ENCODE measurements at regions not wholly inside any gene's neighbourhood (a gene's known extent, or its start where the extent isn't known, plus 50 kb on each side); places are given as distances from the start of the nearest gene placed in this dataset.
"Not testable (repeated sequence)": the region's sequence is repeated elsewhere in the genome, so short reads cannot be mapped to it uniquely, and the experiment has no call there.

GRCh38 chr3:140791368-140791767, 113.5 kb downstream of the TRIM42 start:
- Histone ChIP-seq H3K4me3 (ENCODE audit: low read length) (no peak overlapping the region), H3K79me2 (ENCODE audit: control insufficient read depth, low read length) (no peaks in the 10 kb centered on the region), H3F3A (ENCODE audit: control insufficient read depth, insufficient read depth) (no peaks in the 10 kb centered on the region), H3K27me3 (ENCODE audit: control insufficient read depth, low read length) (no peaks in the 10 kb centered on the region), H4K20me1 (ENCODE audit: control insufficient read depth, insufficient read depth, low read depth, low read length) (no peaks in the 10 kb centered on the region), H3K36me3 (ENCODE audit: control insufficient read depth, low read length) (no peaks in the 10 kb centered on the region), H3K4me1 (ENCODE audit: control insufficient read depth, low read length) (peaks cover 20% of the 10 kb centered on the region), H3K9me3 (ENCODE audit: control insufficient read depth, insufficient read depth, low read length) (peaks cover 8% of the 10 kb centered on the region; the same call in 1 of the 2 replicates), H3K4me2 (ENCODE audit: low read length) (no peak overlapping the region), H3K9me2 (replicated peaks; ENCODE audit: control insufficient read depth, low read length) (no peaks in the 10 kb centered on the region), H3K27ac (ENCODE audit: low read depth, low read length) (no peak overlapping the region)
- no peak for TF ChIP-seq EZH2phosphoT487 (IDR thresholded peaks at IDR 0.05; ENCODE audit: borderline replicate concordance, low read length)
- TF ChIP-seq, protein P1, sequence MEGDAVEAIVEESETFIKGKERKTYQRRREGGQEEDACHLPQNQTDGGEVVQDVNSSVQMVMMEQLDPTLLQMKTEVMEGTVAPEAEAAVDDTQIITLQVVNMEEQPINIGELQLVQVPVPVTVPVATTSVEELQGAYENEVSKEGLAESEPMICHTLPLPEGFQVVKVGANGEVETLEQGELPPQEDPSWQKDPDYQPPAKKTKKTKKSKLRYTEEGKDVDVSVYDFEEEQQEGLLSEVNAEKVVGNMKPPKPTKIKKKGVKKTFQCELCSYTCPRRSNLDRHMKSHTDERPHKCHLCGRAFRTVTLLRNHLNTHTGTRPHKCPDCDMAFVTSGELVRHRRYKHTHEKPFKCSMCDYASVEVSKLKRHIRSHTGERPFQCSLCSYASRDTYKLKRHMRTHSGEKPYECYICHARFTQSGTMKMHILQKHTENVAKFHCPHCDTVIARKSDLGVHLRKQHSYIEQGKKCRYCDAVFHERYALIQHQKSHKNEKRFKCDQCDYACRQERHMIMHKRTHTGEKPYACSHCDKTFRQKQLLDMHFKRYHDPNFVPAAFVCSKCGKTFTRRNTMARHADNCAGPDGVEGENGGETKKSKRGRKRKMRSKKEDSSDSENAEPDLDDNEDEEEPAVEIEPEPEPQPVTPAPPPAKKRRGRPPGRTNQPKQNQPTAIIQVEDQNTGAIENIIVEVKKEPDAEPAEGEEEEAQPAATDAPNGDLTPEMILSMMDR (IDR thresholded peaks at IDR 0.05; ENCODE audit: low read depth, low read length, poor library complexity, severe bottlenecking): no peak

DNA sequence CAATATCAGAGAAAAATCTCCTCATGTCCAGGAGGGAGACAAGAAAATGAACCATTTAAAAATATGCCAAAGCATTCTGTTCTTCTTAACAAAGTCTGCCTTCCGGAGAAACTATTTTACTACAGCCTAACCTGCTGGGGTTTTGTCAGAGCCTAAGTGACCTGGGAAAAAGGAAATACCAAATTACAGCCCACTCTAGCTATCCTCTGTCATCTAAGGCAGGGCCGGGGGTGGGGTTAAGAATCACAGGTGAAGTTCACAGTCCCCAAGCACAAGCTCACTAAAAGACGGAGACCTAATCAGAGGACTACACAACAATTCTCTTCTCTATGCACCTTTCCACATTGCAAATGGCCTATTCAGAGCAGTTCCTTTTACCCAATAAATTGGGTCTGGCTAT, 116.6 kb downstream of the TRIM42 start:
- Histone ChIP-seq H3K4me3 (ENCODE audit: low read length) (no peak overlapping the region), H4K20me1 (ENCODE audit: control insufficient read depth, insufficient read depth, low read depth, low read length) (no peaks in the 10 kb centered on the region), H3K27ac (ENCODE audit: low read depth, low read length) (no peak overlapping the region), H3K9me2 (replicated peaks; ENCODE audit: control insufficient read depth, low read length) (no peaks in the 10 kb centered on the region), H3K9me3 (ENCODE audit: control insufficient read depth, insufficient read depth, low read length) (peaks cover 8% of the 10 kb centered on the region; the same call in 1 of the 2 replicates), H3K4me2 (ENCODE audit: low read length) (no peak overlapping the region), H3K36me3 (ENCODE audit: control insufficient read depth, low read length) (no peaks in the 10 kb centered on the region), H3K4me1 (ENCODE audit: control insufficient read depth, low read length) (peaks cover 20% of the 10 kb centered on the region), H3K79me2 (ENCODE audit: control insufficient read depth, low read length) (no peaks in the 10 kb centered on the region), H3F3A (ENCODE audit: control insufficient read depth, insufficient read depth) (no peaks in the 10 kb centered on the region), H3K27me3 (ENCODE audit: control insufficient read depth, low read length) (no peaks in the 10 kb centered on the region)
- no peak for TF ChIP-seq EZH2phosphoT487 (IDR thresholded peaks at IDR 0.05; ENCODE audit: borderline replicate concordance, low read length)
- TF ChIP-seq, protein P1 (IDR thresholded peaks at IDR 0.05; ENCODE audit: low read depth, low read length, poor library complexity, severe bottlenecking): no peak

- H3K9me2 ChIP-seq (replicated peaks; ENCODE audit: control insufficient read depth, low read length); H3K36me3 ChIP-seq (ENCODE audit: control insufficient read depth, low read length); H3K4me1 ChIP-seq (ENCODE audit: control insufficient read depth, low read length); H3K4me3 ChIP-seq (ENCODE audit: low read length); H4K20me1 ChIP-seq (ENCODE audit: control insufficient read depth, insufficient read depth, low read depth, low read length); H3K27ac ChIP-seq (ENCODE audit: low read depth, low read length); H3F3A ChIP-seq (ENCODE audit: control insufficient read depth, insufficient read depth); H3K4me2 ChIP-seq (ENCODE audit: low read length); H3K79me2 ChIP-seq (ENCODE audit: control insufficient read depth, low read length); H3K27me3 ChIP-seq (ENCODE audit: control insufficient read depth, low read length): not testable (repeated sequence)
- peaks cover 11% of the 10 kb centered on the region for H3K9me3 ChIP-seq (ENCODE audit: control insufficient read depth, insufficient read depth, low read length)
Measured at GRCh38 chr3:140802898-140803297, 125.0 kb downstream of the TRIM42 start.

- Histone ChIP-seq H3K9me3 (ENCODE audit: control insufficient read depth, insufficient read depth, low read length) (peaks cover 7% of the 10 kb centered on the region), H3K36me3 (ENCODE audit: control insufficient read depth, low read length) (no peaks in the 10 kb centered on the region), H3K27me3 (ENCODE audit: control insufficient read depth, low read length) (no peaks in the 10 kb centered on the region), H3K9me2 (replicated peaks; ENCODE audit: control insufficient read depth, low read length) (no peaks in the 10 kb centered on the region), H3K79me2 (ENCODE audit: control insufficient read depth, low read length) (no peaks in the 10 kb centered on the region), H4K20me1 (ENCODE audit: control insufficient read depth, insufficient read depth, low read depth, low read length) (no peaks in the 10 kb centered on the region), H3K27ac (ENCODE audit: low read depth, low read length) (no peak overlapping the region), H3F3A (ENCODE audit: control insufficient read depth, insufficient read depth) (no peaks in the 10 kb centered on the region), H3K4me1 (ENCODE audit: control insufficient read depth, low read length) (peaks cover 17% of the 10 kb centered on the region), H3K4me3 (ENCODE audit: low read length) (0 out of 2 replicates have a peak overlapping the region, but pooled peaks have one; percentile 16), H3K4me2 (ENCODE audit: low read length) (peak overlapping the region; percentile 28)
- no peak for TF ChIP-seq EZH2phosphoT487 (IDR thresholded peaks at IDR 0.05; ENCODE audit: borderline replicate concordance, low read length)
- TF ChIP-seq, protein P1 (IDR thresholded peaks at IDR 0.05; ENCODE audit: low read depth, low read length, poor library complexity, severe bottlenecking): no peak
Measured at GRCh38 chr3:140809316-140809715, 131.5 kb downstream of the TRIM42 start.

All from DOHH2 (cell line).